ENCODE measurements at regions not wholly inside any gene's neighbourhood (a gene's known extent, or its start where the extent isn't known, plus 50 kb on each side); places are given as distances from the start of the nearest gene placed in this dataset.

- DNase-seq (ENCODE audit: low spot score) = no peak
Observed at GRCh38 chr4:119746951-119747350, 118.3 kb upstream of the PDE5A start.

DNA sequence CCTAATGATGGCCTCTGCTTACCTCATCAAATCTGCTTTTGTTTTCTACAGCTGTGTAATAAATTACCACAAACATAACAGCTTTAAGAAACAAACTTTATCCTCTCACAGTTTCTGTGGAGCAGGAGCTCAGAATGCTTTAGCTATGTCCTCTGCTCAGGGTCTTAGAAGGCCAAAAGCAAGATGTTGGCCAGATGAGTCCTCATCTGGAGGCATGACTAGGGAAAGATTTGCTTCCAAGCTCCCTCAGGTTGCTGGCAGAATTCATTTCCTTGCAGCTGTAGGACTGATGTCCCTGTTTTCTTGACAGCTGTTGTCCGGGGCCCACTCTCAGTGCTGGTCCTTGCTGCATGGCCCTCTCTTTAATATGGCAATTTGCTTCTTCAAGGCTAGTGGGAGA lies 116.7 kb upstream of the PDE5A start:
- DNase-seq (ENCODE audit: low spot score) = no peak

DNA sequence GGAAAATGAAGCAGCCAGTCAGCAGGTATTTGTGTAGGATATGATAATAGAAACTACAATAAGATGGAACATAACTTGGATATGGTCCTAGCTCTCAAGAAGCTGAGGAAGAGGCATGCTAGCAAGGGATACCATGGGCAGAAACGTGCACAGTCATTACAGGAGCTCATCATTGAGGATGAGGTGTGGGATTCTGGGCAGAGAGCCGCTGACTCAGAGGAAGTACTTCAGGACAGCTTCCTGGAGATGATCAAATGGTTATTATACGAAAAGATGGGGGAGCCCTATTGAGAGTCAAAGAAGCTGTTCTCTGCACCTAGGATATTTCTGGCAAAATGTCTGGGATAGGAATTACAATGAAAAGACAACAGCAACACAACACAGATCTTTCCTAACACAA lies 116.0 kb upstream of the PDE5A start:
- no peak for DNase-seq (ENCODE audit: low spot score)

DNA sequence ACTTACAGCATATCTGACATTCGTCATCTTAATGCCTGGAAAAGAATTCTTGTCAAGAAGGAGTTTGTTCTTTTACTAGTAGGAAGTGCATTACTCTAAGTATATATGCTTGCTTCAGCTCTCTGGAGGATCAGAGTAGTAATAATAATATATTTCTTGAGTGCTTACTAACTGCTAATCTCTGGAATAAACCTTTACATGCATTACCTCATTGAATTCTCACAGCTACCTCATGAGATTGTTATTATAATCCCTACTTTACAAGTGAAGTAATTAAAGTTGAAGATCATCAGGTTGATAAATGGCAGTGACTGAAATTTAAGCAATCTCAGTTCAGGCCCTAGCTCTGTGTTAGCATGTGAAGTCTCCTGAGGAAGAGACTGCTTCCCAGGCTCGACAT lies 115.0 kb upstream of the PDE5A start:
- DNase-seq (ENCODE audit: low spot score) = no peak

DNA sequence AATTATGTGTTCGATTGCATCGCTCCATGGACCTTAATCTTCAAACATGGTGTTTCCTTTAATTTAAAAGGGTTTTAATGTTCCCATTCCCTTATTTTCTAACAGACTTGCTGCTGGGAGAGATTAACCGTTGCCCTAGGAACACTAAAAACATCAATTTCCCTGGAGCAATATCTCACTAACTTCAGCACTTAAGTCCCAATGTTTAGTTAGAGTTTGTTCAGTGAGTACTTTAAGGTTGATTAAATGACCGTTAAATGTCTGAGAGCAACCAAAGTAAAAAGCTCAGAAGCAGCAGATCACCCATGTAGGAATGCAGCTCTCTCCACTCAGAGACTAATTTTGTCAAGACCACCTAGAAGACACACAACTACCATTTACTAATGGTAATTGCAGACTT lies 111.2 kb upstream of the PDE5A start:
- DNase-seq (ENCODE audit: low spot score) = no peak

DNA sequence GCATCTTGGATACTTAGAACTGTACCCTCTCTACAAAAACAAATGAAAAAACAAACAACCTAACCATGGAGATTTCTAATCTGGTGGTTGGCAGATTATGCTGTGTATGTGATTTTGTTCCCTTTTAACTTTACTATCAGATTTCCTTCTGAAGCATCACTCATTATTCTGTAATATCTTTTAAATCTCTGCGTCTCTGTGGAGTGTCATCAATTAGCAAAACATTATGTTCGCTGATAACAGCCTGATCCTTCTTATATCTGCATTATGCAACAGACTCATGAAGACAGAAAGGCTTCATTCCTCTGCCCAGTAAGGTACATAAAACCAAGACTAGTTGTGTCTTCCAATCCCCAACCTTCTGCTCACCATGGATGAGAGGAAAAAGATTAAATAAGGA lies 110.3 kb upstream of the PDE5A start:
- no peak for DNase-seq (ENCODE audit: low spot score)

DNA sequence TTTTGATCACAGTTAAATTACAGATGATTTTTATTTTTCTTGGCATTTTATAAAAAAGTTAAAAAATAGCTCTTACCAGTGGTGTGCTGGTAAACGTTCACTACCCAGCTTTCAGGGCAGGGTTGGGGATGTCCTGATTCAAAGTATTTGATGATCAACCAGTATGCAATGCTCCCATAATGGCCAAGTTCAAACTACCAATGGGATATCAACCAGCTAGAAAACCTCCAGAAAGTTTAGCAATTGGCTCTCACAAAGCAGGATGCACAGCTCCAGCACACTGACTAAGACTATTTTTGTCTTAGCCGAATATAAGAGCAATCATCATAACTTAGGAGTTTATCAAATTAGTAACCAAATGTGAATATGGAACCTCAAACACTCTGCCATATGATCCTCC lies 108.0 kb upstream of the PDE5A start:
- DNase-seq (ENCODE audit: low spot score) = no peak

GRCh38 chr4:119735165-119735651 lies 106.6 kb upstream of the PDE5A start:
- no peak for DNase-seq (ENCODE audit: low spot score)

- DNase-seq (ENCODE audit: low spot score) = no peak
Observed at GRCh38 chr4:119733431-119733830, 104.8 kb upstream of the PDE5A start.

DNA sequence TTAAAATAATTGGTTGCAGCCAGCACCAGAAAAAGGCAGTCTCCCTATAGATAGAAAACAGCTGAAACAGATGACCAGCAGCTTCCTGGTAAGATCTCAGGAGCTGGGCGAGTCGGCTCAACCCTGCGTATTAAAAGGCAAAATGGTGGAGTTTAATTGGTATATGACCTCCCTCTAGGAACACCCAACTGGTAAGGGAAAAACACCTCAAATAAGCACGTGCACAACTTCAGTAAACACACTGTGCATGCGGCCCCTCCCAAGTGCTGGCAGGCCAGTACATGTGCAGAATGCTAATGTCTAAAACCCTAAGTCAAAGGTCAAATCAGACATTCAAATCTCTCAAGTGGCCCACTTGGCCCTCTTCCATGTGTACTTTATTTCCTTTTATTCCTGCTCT lies 103.2 kb upstream of the PDE5A start:
- no peak for DNase-seq (ENCODE audit: low spot score)

GRCh38 chr4:119731146-119731742 lies 102.6 kb upstream of the PDE5A start:
- DNase-seq (ENCODE audit: low spot score) = no peak

DNA sequence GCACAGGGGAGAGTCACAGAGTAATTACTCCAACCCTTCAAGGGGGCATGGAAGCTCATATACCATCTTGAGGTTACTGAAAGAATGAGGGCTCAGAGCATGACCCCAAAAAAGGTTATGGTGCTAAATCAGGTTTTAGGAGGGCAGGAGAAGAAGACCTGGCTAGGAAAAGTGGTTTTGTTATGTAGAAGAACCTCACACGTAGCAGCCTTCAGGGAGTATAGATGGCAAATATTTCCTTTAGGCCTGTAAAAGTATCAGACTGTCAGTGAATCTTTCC lies 102.0 kb upstream of the PDE5A start:
- no peak for DNase-seq (ENCODE audit: low spot score)

DNA sequence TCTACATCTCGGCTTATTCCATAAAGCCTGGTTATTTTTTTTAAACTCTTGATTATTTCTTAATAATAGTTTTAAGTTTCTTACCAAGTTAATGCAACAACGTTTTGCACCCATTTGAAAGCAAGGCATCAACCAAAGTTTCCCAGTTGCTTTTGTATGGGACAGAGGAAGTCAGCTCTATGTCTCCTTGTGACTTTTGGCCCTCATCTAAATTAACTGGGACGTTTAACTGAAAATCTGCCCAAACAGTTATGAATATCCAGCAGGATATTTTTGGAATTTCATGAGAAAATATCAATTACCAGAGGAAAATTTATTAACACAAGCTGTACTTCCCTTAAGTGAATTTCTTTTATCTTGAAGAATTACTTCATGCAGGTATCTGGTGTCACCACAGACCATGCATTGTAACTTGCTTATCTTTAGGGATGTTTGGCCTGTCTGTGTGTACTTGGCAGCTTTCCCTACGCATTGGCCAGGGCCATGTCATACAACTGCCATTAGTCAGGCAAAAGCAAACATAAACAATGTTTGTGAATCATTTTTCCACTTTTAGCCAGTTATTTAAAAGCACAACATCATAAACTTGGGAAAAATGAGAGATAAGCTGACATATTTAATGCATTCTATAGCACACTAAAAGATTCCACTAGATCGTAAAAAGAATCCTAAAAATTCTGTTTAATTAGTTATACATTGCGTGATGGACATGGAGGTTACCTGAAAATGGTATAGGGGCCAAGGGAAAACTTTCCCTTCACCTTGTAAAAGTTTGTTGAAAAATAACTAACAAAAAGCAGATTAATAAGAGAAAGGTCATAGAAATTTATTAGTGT lies 101.4 kb upstream of the PDE5A start:
- no peak for DNase-seq (ENCODE audit: low spot score)

DNA sequence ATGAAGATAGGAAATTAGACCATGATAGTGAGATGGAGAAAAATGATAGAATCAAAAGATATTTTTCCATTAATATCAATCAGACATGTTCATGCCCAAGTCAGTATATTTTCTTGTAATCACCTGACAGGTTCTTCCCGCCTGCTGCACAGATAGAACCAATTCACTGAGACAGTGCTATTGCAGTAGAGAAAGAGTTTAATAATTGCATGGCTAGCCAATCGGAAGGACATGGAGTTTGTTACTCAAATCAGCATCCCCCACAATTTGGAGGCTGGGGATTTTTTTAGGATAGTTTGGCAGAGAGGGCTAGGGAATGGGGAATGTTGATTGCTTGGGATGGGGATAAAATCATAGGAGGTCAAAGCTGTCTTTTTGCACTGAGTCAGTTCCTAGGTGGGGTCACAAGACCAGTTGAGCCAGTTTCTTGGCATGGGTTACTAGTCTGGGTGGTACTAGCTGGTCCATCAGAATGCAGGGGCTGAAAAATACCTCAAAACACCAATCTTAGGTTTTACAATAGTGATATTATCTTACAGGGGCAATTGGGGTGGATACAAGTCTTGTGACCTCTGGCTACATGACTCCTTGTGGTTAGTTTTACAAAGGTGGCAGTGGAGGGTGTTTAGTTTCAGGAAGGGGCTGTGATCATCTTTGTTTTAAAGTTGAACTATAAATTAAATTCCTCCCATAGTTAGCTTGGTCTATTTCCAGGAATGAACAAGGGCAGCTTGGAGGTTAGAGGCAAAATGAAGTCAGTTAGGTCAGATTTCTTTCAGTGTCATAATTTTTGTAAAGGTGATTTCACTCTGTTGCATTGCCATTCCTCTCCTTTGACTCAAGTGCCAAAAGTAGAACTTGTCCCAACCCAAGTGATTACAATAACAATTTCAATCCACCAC lies 100.3 kb upstream of the PDE5A start:
- no peak for DNase-seq (ENCODE audit: low spot score)

DNA sequence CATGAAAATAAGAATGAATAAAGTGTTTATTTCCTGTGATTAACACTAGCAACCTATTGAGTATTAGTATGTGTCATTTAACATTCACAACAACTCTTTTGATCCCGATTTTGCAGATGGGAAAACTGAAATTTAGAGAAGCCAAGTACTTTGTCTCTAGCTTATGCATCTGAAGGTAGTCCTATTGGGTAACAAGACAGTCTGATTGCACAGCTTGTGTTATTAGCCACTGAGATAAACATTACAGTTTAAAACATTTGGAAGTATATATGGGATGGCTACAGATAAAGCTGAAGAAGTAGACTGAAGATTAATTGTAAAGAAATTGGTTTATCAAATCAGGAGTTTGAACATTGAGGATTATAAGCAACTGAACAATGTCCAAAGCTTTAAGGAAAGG lies 99.6 kb upstream of the PDE5A start:
- DNase-seq (ENCODE audit: low spot score) = no peak

GRCh38 chr4:119726505-119726904 lies 97.9 kb upstream of the PDE5A start:
- no peak for DNase-seq (ENCODE audit: low spot score)

- no peak for DNase-seq (ENCODE audit: low spot score)
Observed at GRCh38 chr4:119725688-119726330, 97.2 kb upstream of the PDE5A start.

DNA sequence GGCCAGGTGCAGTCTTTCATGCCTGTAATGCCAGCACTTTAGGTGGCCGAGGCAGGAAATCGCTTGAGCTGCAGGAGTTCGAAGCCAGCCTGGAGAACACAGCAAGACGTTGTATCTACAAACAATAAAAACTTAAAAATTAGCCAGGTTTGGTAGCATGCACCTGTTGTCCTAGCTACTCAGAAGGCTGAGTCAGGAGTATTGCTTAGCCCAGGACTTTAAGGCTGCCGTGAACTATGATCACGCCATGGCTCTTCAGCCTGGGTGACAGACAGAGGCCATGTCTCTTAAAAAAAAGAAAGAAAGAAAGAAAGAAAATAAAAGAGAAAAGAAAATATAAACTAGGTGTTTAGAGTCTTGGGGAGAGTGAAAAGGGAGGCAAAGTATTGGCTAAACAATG lies 96.4 kb upstream of the PDE5A start:
- no peak for DNase-seq (ENCODE audit: low spot score)

DNA sequence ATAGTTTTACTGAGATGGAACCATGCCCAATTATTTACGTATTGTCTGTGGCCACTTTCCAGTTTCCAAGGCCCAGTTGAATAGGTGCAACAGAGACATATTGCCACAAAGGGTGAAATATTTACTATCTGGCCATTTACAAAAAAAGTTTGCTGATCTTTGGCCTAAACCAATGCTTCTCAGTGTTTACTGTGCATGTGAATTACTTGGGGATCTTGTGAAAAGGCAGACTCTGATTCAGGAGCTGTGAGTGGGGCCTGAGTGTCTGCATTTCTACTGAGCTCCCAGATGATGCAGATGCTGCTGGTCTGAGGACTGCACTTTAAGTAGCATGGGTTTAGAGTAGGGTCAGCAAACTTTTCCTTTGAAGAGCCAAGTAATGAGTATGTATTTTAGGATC lies 94.1 kb upstream of the PDE5A start:
- no peak for DNase-seq (ENCODE audit: low spot score)

- DNase-seq (ENCODE audit: low spot score) = no peak
Observed at GRCh38 chr4:119721878-119722277, 93.3 kb upstream of the PDE5A start.

DNA sequence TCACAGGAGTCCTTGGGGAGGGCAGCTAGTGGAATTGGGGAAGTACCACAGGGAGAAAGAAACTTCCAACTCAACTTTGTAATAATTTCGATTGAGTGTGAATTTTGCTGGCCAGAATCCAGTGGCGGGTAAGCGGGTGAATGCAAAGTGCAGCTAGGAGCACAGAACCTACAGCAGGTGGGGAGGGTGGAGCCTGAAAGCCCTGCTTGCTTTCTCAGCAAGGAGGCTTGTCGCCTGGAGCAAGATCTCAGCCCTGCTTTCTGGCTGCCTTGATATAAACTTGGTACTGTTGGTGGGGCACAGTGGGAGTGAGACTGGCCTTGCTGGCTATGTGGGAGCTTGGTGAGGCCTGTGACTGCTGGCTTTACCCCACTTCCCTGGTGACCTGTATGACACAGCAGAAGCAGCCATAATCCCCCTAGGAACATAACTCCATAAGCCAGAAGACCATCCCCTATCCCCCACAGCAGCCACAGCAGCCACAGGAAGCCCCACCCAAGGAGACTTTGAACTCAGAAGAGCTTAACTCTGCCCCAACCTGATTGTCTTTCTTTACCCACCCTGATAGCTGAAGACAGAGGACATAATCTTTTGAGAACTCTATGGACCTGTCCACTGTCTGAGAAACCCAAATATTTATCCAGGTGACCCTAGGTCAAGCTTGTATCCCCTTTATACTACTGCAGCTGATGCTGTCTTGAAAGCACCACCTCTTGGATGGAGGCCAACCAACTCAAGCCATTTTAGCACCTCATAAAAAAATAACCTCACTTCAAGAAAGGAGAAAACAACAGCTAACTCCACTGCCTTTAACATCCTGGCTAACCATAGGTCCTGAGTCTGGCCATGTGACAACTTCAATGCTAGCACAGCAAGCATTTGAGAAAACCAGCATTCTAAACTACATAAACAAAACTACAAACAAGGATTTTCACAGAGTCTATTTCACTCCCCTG lies 87.2 kb upstream of the PDE5A start:
- DNase-seq (ENCODE audit: low spot score) = no peak

Measured in NAMALWA (cell line).